ENCODE measurements at regions not wholly inside any gene's neighbourhood (a gene's known extent, or its start where the extent isn't known, plus 50 kb on each side); places are given as distances from the start of the nearest gene placed in this dataset.
"Not testable (repeated sequence)": the region's sequence is repeated elsewhere in the genome, so short reads cannot be mapped to it uniquely, and the experiment has no call there.

DNA sequence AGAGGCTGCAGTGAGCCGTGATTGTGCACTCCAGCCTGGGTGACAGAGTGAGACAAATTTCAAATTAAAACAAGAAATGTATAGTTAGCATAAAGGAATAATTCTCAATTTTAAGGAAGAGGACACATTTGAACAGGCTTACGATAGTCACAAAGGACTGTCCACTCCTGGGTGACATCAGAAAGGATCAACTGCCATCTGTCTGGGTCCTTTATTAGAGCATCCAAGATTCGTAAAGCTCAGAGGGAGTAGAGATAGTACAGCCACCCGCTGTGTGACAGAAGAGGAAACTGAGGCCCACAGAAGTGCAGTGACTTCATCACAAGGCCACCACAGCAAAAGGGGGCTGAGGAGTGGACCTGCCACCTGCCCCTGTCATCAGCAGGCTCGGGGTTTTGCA, 149.3 kb upstream of the RBPJ start:
- in situ Hi-C loops (cut with HindIII; ENCODE audit: low sequenced_read_pairs), result no loop called here

DNA sequence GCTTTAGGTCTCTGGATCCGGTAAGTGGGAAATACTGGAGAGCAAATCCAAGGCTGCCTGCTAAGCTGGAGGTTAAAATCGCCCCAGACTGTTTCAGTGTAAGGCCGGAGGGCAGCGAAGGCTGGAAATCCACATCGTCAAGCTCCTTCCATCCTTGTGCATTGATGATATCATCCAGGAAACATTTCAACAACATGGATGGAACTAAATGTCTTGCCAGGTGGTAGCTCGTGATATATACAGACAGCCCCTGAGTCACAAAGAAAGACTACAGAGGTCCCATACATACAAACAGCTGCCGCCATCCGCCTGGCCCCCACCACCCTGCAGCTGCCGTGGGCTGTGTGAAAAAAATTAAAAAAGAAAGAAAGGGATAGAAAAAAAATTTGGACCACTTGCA, 148.9 kb upstream of the RBPJ start:
- in situ Hi-C loops (cut with HindIII; ENCODE audit: low sequenced_read_pairs), result no loop called here

DNA sequence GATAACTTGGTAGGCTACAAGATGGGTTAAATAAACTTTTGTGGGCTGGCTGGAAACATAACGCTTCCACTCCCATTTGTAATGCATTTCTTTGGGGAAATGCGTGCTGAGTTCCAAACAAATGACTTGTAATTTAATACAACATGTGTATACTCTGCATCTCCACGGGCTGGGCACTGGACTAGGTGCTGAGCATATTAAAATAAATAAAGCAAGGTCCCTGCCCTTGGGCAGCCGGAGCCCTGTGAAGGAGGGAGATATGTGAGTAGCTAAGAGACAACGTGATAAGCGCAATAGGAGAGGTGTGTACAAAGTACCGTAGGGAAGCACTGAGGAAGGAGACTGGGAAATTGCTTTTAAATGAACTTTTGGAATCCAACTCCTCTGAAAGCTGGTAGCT, 147.2 kb upstream of the RBPJ start:
- in situ Hi-C loops (cut with HindIII; ENCODE audit: low sequenced_read_pairs), result no loop called here

DNA sequence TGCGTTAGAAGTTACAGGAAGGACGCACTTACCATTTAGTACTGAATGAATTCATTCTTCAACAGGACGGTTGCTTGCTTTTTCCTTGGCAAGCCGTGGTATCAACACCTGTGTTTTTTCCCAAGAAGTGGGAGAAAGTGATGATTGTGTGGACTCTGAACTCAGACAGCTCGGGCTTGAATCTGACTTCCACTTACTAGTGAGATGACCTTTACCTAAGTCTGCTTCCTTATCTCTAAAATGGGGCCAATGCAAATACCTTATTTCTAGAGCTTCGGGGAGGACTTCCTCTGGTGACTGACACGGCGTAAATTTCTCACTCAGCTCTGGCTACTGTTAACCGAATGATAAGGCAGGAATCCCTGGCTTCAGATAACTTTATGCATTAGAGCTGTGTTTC, 146.8 kb upstream of the RBPJ start:
- in situ Hi-C loops (cut with HindIII; ENCODE audit: low sequenced_read_pairs), result no loop called here

DNA sequence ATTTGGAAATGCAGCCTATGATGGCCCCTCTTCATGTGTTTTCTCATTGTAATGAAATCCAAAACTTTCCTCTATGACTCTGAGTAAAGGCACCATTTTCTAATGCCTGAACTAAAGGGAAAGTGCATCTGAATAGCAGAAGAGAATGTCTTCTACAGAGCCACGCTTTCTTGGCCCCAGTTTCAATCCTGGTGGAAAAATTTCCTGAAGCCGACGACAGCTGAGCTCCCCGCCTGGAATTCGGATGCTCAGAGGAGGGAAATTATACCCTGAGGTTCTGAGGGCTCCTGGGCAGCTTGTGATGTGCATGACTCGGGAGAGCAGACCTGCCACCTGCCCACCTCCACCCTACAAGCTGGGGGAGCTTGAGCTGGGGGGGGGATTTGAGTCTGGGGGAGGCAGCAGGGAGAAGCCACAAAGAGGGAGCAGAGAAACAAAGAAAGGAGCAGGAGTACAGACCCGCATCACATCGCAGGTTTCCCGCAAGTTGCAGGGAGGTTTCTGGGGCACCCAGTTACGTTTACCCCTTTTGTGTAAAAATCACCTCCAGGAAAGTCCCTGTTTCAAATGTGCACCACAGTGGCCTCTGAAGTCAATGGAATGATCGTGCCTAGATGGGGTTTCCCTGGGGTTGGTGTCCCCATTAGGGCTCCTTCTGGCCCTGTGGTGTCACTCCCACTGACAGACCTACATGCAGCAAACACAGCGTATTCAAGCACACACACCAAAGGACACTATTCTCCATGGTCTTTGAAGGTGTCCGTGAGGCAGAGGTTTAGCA, 145.6 kb upstream of the RBPJ start:
- in situ Hi-C loops (cut with HindIII; ENCODE audit: low sequenced_read_pairs), result no loop called here

DNA sequence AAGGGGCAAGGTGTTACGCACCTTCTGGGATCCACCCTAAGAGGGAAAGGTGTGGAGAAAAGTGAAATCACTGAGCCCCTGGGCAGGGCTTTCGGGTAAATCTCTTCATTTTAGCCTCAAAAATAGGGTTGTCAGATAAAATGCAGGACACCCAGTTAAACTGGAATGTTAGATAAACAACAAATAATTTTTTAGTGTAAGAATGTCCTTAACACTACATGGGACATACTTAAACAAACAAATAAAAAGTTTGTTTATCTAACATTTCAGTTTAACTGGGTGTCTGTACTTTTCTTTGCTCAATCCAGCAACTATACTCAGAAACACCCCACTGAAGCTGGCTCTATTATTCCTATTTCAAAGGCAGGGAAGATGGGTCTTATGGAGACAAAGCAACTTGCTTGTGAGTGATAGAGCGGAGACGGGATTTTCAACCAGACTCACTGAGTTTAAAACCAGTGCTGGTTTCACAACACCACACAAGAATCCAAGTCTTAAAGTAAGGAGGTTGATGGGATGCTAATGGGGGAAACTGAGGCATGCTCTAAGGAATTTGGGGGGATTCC, 144.8 kb upstream of the RBPJ start:
- in situ Hi-C loops (cut with HindIII; ENCODE audit: low sequenced_read_pairs), result no loop called here

DNA sequence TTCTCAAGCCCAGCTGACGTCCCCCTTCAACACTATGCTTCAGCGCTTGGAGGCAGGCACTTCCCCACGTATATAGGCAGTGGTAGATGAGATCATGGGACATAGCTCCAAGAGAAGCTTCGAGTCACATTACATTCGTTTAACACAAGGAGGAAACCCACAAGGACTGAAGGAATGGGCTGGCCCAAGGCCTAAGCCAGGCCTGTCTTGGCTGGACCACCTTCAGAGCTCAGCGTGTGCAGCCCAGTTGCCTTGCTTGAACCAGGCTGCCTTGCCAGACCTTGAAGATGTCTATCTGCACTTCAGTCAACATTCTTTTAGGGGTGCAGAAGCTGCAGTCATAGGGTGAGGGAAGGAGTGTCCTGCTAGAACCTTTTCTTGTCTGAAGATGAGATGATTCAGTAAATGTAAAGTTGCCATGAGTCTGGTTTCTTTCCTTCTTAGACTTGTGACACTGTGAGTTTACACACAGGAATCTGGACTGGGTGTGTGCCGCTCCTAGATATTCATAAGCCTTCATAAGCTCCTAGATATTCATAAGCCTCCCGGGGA, 144.1 kb upstream of the RBPJ start:
- in situ Hi-C loops (cut with HindIII; ENCODE audit: low sequenced_read_pairs), result no loop called here

DNA sequence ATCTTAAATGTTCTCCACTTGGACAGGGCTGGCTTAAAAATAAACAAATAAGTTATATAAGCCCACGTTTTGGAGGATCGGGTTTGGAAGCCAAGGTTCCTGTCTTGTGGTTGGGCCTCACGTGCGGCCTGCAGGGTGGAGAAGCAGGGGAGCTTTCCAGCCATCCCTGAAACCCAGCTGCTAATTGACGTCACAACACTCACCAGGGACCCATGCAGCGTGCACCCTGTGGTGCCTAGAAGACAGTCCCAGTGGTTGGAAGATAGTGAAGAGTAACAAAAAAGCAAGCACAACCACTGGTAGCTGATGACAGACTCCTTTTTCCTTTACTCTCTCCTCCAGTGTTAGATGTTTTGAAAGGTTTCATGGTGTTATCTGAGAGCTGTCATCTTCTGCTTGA, 142.0 kb upstream of the RBPJ start:
- in situ Hi-C loops (cut with HindIII; ENCODE audit: low sequenced_read_pairs), result no loop called here

DNA sequence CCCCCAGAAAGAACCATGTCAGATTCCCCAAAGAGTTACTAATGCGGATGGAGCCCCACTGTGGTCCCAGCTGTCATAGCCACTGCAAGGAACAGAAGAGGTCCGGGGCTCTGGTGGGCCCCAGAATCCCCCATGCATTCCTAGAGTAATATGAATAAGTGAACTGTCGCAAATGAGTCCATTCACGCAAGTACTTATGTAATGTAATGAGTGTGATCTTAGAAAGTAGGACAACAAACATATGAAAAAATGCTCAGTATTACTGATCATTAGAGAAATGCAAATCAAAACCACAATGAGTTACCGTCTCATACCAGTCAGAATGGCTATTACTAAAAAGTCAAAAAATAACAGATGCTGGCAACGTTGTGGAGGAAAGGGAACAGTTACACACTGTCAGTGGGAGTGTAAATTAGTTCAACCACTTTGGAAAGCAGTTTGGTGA, 141.5 kb upstream of the RBPJ start:
- in situ Hi-C loops (cut with HindIII; ENCODE audit: low sequenced_read_pairs), result no loop called here

DNA sequence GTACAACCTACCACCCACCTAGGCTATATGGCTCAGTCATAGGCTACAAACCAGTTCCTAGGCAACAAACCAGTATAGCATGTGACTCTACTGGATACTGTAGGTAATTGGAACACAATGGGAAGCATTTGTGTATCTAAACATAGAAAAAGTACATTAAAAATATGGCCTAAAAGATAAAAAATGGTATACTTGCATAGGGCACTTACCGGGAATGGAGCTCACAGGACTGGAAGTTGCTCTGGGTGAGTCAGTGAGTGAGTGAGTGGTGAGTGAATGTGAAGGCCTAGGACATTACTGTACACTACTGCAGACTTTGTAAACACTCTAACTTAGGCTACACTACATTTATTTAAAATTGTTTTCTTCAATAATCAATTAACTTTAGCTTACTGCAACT, 139.2 kb upstream of the RBPJ start:
- in situ Hi-C loops (cut with HindIII; ENCODE audit: low sequenced_read_pairs), result no loop called here

DNA sequence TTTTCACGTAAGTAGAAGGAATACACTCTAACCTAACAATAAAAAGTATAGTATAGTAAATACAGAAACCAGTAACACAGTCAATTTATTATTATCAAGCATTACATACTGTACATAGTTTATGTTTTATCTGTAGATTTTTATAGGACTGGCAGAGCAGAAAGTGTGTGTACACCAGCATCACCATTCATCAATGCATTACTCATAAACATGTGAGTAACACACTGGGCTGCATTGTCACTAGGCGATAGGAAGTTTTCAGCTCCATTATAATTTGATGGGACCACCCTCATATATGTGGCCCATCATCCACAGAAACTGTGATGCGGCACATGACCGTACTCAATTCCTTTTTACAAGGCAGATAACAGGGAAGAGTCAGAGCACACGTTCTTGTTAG, 137.8 kb upstream of the RBPJ start:
- in situ Hi-C loops (cut with HindIII; ENCODE audit: low sequenced_read_pairs), result no loop called here

DNA sequence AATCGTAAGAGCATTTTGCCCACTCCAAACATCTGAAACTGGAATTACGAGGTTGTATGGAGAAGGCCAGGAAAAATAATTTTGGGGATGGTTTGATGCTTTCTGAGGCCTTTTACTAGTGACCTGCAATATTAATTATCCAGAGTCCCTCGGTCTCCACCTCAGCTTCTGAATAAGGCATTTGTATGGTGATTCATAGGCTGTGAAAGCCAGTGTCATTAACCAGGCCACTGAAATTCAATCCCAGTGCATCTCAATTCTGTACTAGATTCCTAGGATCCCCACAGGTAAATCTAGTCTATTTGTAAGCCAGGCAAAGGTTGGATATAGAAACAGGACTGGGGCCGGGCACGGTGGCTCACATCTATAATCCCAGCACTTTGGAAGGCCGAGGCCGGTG, 135.4 kb upstream of the RBPJ start:
- in situ Hi-C loops (cut with HindIII; ENCODE audit: low sequenced_read_pairs), result no loop called here

DNA sequence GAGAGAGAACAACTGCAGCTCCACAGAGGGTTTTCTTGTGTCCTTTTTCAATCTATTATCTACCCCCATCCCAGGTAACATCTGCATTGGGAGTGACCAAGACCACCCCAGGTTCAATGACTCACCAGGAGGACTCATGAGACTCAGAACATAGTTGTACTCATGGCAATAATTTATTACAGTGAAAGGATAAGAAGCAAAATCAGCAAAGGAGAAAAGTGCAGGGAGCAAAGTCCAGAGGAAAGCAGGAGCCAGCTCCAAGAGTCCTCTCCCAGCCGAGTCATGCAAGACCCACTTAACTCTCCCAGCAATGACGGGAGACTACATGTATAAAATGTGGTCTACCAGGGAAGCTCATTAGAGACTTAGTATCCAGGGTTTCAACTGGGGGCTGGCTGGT, 129.5 kb upstream of the RBPJ start:
- in situ Hi-C loops (cut with HindIII; ENCODE audit: low sequenced_read_pairs), result no loop called here

DNA sequence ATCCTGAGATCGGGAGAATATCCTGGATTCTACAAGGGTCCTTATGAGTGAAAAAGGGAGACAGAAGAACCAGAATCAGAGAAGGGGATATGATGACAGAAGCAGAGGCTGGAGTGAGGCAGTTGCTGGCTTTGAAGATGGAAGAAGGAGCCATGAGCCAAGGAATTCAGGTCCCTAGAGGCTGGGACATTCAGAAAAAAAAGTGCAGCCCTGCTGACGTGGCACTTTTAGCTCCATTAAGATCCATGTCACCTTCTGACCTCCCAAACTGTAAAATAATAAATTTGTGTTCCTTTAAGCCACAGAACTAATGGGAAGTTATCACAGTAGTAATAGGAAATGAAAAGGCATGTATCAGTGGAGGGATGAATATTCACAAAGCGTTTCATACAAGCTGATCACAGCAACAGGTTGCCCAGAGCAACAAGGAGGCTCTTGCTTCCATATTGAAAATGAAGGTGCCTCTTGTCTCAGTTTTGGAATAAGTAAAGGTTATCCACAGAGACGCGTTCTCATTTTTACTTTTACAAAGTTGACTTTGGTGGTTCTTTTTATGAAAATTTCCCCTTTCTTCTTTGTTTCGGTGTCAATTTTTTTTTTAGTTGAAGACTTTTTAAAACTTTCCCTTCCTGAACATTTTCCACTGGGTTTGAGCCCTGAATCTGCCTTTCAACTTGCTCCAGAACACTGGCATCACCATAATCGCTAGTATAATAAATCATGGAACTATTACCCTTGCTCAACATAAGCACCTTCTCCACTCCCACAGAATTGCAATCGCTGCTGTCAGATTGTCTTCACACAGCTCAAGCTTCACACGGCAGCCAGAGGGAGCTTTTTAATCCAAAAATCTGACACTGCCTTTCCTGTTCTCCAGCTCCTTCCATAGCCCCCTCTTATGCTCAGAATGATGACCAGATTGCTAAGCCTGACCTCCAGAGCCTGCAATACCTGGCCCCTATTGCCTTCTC, 127.6 kb upstream of the RBPJ start:
- in situ Hi-C loops (cut with HindIII; ENCODE audit: low sequenced_read_pairs), result no loop called here

DNA sequence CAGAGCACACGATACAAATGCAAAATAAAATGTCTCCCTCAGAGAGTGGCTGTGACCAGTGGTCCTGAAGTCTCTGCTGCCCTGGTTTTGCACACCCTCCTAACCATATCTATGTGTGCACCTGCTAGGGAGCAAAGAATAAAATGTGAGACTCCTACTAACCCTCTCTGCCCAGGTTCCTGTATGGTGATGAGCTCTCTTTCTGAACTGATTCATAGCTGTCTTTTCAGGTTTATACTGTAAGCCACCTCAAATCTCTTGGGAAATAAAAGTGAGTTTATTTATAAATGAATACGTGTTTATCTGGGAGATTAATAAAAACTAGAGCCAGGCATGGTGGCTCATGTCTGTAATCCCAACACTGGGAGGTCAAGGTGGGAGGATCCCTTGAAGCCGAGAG, 126.0 kb upstream of the RBPJ start:
- in situ Hi-C loops (cut with HindIII; ENCODE audit: low sequenced_read_pairs), result no loop called here

DNA sequence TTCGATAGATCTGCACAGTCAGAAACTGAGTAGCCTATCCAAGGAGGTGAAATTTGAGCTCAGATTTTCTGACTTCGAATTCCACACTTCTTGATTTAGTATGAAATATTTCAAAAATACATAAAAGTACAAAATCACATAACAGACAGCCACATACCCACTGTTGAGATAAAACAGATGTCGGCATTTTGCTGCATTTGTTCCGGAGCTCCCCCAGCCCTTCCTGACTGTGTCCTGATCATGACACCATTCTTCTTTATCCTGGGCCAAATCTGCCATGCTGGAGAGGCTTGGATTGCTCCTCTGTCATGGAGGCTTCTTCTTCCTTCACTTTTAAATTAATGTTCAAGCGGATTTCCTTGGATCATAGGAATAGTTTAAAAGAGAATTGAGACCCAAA, 124.2 kb upstream of the RBPJ start:
- in situ Hi-C loops (cut with HindIII; ENCODE audit: low sequenced_read_pairs), result no loop called here

DNA sequence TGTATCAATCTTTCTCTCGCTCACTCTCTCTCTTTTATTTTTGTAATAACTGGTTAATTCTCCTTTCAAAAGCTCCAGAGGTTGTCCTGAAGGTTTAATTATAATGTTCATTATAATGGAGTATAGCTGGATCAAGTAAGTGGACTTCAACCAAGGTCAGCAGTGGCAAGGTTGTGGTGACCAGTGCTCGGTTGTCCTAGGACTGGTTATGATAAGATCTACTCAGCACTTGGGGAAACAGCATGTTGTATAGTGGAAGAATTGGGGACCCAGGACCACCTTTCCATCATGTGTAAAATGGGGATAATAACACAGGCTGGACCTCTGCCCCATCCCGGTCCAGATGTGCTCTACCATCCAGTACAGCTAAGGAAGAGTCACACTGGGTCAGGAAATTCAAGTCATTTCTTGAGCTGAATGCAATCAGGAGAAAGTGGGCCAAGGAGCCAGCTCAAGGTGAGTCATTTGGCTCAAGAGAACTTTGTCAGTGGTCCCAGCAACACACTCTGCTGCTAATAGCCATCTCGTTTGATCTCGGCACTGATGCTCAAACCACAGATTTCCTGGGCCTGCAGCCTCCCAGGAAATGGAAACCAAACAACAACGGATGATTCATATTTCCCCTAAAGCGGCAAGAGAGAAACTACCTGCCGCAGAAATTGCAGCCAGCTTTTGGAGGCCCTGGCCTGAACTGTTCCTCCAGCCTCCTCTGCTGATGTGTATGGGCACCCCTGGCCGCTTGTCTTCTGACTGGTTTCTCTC, 123.6 kb upstream of the RBPJ start:
- in situ Hi-C loops (cut with HindIII; ENCODE audit: low sequenced_read_pairs), result no loop called here

DNA sequence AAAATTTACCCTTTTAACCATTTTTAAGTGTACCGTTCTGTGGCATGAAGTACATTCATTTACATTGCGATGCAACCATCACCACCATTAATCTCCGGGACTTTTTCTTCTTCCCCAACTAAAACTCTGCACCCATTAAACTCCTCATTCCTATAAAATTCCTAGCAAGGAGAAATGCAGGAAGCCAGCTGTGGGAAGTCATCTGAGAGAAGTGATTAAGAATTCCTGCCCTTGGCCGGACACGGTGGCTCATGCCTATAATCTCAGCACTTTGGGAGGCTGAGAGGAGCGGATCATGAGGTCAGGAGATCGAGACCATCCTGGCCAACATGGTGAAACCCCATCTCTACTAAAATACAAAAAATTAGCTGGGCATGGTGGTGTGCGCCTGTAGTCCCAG, 121.9 kb upstream of the RBPJ start:
- in situ Hi-C loops (cut with HindIII; ENCODE audit: low sequenced_read_pairs), result not testable (repeated sequence)

DNA sequence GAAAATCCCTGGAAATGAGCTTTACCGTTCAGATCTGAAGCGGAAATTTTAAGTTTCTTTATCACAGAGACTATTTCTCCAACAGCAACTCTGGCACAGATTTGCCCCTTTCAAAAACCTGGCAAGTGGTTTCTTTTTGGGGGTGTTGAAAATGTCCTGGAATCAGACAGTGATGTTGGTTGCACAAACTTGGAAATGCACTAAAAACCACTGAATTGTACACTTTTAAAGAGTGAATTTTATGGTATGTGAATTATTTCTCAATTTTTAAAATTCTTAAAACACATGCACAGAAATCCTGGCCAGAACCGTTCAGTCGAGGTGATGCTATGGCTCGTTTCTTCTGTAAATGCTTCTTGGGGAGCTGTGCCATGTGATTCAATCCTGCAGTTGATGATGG, 121.2 kb upstream of the RBPJ start:
- in situ Hi-C loops (cut with HindIII; ENCODE audit: low sequenced_read_pairs), result no loop called here

DNA sequence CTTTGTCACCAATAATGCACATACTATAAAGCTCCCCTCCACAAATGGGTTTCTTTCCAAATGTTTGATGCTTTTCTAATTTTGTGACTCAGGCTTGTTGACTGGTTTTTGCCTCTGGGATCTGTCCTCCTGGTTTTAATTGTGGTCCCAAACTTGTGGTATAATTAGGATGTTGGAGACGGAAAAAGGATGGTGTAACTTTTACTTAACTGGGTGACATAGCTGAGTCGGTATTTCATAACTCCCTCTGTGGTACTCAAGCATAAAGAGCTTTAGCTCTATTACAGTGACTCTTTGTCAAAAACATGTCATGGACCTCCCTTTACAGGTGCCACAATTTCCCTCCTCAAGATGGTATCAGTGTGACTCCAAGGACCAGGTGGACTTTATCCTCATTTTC, 119.7 kb upstream of the RBPJ start:
- in situ Hi-C loops (cut with HindIII; ENCODE audit: low sequenced_read_pairs), result no loop called here

Measured in DLD1 (cell line).